Neuron (in vitro differentiated cells): ENCODE measurements at regions not wholly inside any gene's neighbourhood (a gene's known extent, or its start where the extent isn't known, plus 50 kb on each side); places are given as distances from the start of the nearest gene placed in this dataset.

ENCODE experiments used
- H2AFZ ChIP-seq: one replicate; pipeline ENCODE4 v1.6.1; 2013; ENCODE audit warnings: low read depth, mild to moderate bottlenecking, inconsistent platforms, low read length, moderate library complexity
- H3K27me3 ChIP-seq: one replicate; pipeline ENCODE4 v1.6.1; 2013; ENCODE audit warnings: low read length; ENCODE audit not compliant: insufficient read depth
- H3K36me3 ChIP-seq: one replicate; pipeline ENCODE4 v1.6.1; 2013; ENCODE audit warnings: low read length; ENCODE audit not compliant: insufficient read depth
- H3K4me1 ChIP-seq: one replicate; pipeline ENCODE4 v1.6.1; 2013; ENCODE audit warnings: low read length; ENCODE audit not compliant: insufficient read depth
- H3K4me3 ChIP-seq: 2 replicates; pipeline ENCODE4 v1.5.1; 2013; ENCODE audit warnings: mild to moderate bottlenecking, low read length, moderate library complexity
- H3K9me3 ChIP-seq: one replicate; pipeline ENCODE4 v1.6.1; 2013; ENCODE audit warnings: low read length

DNA sequence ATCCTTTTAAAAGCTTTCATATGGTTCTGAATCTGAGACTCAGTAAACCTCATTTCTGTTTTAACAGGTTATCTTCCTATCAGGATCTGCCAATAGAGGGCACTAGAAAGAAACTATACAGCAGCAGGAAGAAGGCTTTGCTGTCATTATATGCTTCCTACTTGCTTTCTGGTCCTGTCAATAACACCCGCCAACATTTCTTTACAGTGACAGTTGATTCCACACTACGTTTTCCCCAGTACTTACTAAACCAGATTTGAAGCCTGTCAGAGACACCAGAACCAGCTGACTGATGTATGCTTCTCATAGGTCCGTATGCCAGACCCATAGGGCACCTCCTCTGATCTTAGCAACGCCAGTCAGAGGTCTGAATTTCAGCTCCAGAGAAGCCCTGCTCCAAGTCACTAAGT is 341.0 kb upstream of the NEGR1 start:
- no peak overlapping the region for H2AFZ ChIP-seq
- no peaks in the 10 kb centered on the region for H3K4me1 ChIP-seq
- no peaks in the 10 kb centered on the region for H3K36me3 ChIP-seq
- H3K4me3 ChIP-seq, result no peak overlapping the region
- H3K27me3 ChIP-seq, result no peaks in the 10 kb centered on the region
- no peaks in the 10 kb centered on the region for H3K9me3 ChIP-seq

DNA sequence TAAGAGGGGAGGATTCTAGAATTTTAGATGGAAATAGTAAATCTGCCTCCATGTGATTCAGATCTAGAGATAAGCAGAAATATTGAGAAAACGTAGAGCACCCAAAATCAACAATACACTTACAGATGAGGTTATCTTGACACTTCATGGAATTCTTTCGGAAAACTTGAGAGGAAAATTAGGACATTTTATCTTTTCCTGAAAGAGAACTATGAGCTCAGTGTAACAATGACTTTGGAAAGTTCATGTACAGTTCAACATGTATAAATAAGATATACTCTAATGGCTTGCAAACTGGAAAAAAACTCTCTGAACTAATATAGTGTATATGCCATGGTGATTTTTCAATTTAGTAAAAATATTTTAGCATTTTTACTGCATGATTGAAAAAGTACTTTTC is 338.1 kb upstream of the NEGR1 start:
- Histone ChIP-seq H3K36me3 (no peaks in the 10 kb centered on the region), H3K4me3 (no peak overlapping the region), H3K9me3 (no peaks in the 10 kb centered on the region), H2AFZ (no peak overlapping the region), H3K4me1 (no peaks in the 10 kb centered on the region), H3K27me3 (no peaks in the 10 kb centered on the region)

DNA sequence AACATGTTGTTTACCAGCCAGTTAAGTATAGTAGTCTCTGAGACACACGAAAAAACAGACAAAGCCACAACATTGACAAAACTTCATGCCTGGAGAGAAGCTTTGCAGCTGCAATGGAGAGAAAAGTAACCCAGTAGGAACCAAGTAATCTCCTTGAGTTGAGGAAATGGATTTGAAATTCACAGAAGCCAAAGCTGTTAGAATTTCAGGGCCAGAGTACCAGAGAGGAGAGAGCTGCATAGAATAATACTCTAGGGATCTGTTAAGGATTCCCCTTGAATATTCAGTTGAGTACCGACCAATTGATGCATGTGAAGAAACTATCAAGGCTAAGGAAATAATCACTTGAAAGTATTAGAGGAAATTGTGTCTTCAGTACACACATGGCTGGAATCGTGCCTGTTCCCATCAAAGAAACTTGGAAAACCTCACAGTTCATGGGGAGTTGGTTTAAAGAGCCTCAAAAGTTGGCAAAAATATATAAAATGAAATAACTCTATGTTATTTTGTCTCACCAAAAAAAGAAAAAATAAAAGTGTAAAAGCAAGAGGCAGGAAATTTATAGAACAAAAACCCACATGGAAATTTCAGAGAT is 324.0 kb upstream of the NEGR1 start:
- no peaks in the 10 kb centered on the region for H3K4me1 ChIP-seq
- no peaks in the 10 kb centered on the region for H3K36me3 ChIP-seq
- no peaks in the 10 kb centered on the region for H3K27me3 ChIP-seq
- H2AFZ ChIP-seq, result no peak overlapping the region
- no peaks in the 10 kb centered on the region for H3K9me3 ChIP-seq
- no peak overlapping the region for H3K4me3 ChIP-seq

DNA sequence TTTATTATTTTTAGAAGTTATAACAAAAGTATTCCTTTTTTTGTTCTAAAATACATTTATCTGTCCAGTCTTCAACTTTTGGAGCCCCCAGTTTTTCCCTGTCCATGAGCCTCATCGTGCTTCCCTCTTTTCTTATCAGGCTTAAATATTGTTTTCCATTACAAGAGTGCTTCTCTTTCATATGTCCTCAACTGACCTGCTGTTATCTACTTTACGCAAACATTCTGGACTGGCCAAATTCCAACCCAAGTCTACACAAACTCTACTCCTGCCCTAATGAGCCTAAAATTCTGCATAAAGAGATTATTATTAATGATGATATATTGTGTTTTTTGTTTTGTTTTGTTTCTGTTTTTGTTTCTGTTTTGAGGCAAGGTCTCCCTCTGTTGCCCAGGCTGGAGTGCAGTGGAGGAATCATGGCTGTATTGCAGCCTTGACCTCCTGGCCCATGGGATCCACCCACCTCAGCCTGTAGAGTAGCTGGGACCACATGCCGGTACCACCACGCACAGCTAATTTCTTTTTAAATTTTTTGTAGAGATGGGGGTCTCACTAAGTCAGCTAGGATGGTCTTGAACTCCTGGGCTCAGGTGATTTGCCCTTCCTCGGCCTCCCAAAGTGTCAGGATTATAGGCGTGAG is 318.8 kb upstream of the NEGR1 start:
- H3K9me3 ChIP-seq, result no peaks in the 10 kb centered on the region
- no peaks in the 10 kb centered on the region for H3K4me1 ChIP-seq
- H3K27me3 ChIP-seq, result no peaks in the 10 kb centered on the region
- no peak overlapping the region for H3K4me3 ChIP-seq
- H2AFZ ChIP-seq, result no peak overlapping the region
- no peaks in the 10 kb centered on the region for H3K36me3 ChIP-seq

DNA sequence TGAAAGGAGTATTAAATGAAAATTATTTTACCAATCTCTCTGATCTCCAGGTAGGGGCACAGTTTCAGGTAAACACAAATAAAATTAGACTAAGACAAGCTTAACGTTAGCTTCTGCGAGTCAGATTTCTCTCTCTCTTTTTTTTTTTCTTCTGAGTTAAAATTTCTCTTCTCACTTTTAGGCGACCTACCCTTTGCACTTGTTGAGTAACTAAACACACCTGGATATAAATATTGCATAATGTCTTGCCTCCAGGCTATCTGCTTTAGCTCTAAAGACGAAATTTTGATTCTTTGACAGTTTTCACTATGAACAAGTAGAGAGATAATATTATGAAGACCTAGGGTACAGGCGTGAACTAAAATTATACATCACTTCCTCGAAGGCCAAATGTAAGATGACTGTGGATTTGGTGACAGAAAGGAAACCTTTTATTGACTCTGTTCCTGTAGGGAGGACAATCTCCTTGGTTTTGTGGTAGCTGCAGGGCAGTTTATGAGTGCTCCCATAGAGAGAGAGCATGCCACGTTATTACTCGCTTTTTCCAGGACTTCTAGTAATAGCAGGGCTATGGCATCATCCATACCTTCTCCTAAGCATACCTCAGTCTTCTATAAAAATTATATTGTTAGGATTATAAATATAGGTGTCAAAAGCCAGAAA is 303.8 kb upstream of the NEGR1 start:
- Histone ChIP-seq H3K9me3 (no peaks in the 10 kb centered on the region), H3K36me3 (no peaks in the 10 kb centered on the region), H2AFZ (no peak overlapping the region), H3K27me3 (no peaks in the 10 kb centered on the region), H3K4me3 (no peak overlapping the region), H3K4me1 (no peaks in the 10 kb centered on the region)

DNA sequence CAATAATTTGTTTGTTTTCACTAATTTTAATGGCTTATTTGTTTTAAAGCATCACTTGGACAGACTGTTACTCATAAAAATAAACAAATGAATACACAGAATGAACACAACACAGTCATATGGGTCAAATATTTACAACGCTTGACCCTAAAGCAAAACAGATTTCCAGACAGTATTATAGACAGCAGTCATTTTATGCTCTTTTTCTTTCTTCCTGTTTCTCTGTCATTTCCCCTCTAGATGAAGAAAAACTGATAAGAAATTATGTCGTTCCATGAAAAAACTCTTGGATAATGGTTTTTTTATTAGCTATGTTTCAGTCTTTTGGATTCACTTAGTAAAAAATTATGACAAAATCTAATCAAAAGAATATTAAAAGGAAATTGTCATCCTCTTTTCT is 297.3 kb upstream of the NEGR1 start:
- Histone ChIP-seq H3K4me1 (no peaks in the 10 kb centered on the region), H3K4me3 (no peak overlapping the region), H3K36me3 (no peaks in the 10 kb centered on the region), H2AFZ (no peak overlapping the region), H3K27me3 (no peaks in the 10 kb centered on the region), H3K9me3 (no peaks in the 10 kb centered on the region)

DNA sequence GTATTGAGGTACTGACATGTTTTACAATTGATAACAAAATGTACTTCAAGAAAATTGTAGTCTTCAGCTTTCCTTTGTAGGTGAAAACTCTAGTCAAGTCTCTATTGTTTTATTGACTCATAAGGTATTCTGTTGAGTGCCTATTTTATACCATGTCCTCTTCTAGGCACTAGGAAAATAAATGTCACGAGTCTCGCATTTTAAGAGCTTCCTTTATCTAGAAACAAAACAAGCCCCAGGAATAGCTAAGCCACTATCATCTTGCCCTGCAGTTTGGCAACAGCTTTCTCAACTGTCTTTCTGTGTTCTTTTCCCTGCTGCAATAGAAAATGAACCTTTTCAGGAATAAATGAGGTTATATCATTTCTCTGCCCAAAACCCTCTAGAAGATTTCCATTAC is 288.5 kb upstream of the NEGR1 start:
- H3K36me3 ChIP-seq, result no peaks in the 10 kb centered on the region
- peaks cover 5% of the 10 kb centered on the region for H3K4me1 ChIP-seq
- H2AFZ ChIP-seq, result peak overlapping the region; percentile 61
- H3K4me3 ChIP-seq, result no peak overlapping the region
- H3K9me3 ChIP-seq, result no peaks in the 10 kb centered on the region
- H3K27me3 ChIP-seq, result no peaks in the 10 kb centered on the region

DNA sequence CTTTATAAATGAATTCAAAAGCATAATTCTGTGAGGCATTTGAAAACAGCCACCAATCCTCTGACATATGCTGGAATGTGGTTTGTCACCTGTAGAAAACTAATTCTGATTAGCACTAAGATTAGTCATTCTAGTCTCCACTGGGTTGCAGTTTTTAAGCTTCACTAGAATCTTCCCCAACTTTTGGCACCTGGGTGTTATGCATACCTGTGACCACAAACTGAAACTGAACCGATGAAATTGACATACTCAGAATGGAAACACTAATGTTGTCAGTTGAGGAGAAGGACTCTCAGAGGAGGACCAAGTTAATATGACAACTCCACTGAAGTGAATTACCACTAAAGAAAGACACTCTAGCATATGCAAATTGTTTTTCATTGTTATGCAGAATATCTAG is 285.8 kb upstream of the NEGR1 start:
- Histone ChIP-seq H3K9me3 (no peaks in the 10 kb centered on the region), H3K36me3 (no peaks in the 10 kb centered on the region), H3K4me1 (peaks cover 5% of the 10 kb centered on the region), H2AFZ (no peak overlapping the region), H3K4me3 (no peak overlapping the region), H3K27me3 (no peaks in the 10 kb centered on the region)

DNA sequence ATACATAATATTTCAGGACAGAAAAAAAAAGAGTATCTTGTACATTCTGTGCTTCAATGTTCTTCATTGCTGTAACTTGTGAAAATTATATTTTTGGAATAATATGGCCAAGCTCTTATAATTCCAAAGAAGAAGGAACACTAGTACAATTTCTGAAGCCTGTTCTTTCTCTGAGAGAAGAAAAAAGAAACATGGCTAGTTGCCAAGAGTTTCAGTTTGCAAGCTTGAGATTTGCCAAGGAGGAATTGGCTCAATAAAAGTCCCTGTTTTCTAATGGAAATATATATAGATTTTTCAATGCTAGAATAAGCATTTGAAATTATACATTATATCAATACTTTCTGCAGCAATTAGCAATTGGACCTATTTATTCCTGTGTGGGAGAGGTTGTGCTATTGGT is 285.2 kb upstream of the NEGR1 start:
- H3K36me3 ChIP-seq, result no peaks in the 10 kb centered on the region
- H3K9me3 ChIP-seq, result no peaks in the 10 kb centered on the region
- no peaks in the 10 kb centered on the region for H3K27me3 ChIP-seq
- H3K4me3 ChIP-seq, result no peak overlapping the region
- H3K4me1 ChIP-seq, result peaks cover 5% of the 10 kb centered on the region
- no peak overlapping the region for H2AFZ ChIP-seq

DNA sequence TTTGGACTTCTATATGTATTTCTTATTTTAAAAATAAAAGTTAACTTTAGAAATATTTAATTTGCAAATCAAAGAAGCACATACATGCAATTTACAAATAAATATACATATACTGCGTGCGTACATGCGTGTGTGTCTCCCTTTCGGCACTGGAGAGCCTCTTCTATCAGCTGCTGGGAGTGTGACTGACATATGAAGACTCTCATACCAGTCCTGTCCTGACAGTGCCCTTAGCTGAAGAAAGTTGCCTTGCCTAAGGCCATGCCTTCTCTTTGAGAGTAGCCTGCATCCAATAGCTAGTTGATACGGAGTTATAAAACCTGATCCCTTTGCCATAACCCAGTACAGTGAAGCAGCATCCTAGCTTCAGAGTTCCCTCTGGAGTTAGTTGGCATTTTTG is 282.4 kb upstream of the NEGR1 start:
- Histone ChIP-seq H3K9me3 (no peaks in the 10 kb centered on the region), H3K36me3 (no peaks in the 10 kb centered on the region)

DNA sequence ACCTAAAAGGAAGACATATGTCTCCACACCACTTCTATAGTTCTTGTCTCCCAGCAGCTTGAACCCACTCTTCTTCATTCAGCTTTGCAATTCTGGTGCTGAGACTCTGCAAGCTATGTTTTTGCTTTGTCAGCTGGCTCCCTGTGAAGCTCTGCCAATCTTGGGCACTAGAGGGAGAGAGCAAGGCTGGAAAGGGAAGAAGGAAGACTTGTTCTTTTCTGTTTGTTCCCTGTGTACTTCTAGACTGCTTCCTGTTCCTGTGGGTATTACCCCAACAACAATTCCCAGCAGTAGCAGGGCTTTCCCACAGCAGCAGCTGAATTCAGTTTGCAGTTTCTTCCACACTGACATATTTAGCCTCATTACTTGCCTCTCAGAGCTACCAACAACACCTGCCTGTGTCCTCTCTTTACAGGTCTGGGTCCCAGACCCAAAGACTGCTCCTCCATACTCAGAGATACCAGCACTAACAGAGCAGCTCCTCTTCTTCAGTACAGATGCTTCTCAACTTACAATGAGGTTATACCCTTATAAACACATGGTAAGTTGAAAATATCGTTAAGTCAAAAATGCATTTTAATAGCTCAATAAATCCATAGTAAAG is 275.2 kb upstream of the NEGR1 start:
- Histone ChIP-seq H3K9me3 (no peaks in the 10 kb centered on the region), H3K36me3 (no peaks in the 10 kb centered on the region), H2AFZ (peak overlapping the region; percentile 32), H3K27me3 (no peaks in the 10 kb centered on the region), H3K4me3 (no peak overlapping the region), H3K4me1 (no peaks in the 10 kb centered on the region)

More for the DNA sequence above, 282.4 kb upstream of the NEGR1 start:
- Histone ChIP-seq H3K27me3 (no peaks in the 10 kb centered on the region), H3K4me1 (no peaks in the 10 kb centered on the region), H2AFZ (no peak overlapping the region), H3K4me3 (no peak overlapping the region)

DNA sequence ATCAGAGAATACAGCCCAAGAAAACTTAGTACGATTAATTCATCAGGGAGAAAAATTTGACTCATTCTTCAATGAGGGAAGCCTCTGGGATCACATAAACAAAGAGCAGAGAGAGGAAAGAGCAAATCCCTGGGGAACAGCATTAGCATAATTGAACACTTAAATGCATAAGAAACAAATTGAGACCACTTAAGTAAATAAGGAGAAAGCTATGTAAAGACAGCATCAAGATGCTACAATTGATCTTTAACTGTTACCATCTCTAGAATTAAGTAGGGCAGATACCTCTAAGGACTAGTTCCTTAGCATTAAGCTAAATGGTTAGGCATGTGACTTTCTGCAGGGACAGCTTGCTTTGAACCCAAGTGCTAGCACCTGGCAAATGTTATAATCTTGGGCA is 265.1 kb upstream of the NEGR1 start:
- no peaks in the 10 kb centered on the region for H3K4me1 ChIP-seq
- no peaks in the 10 kb centered on the region for H3K9me3 ChIP-seq
- H3K4me3 ChIP-seq, result no peak overlapping the region

DNA sequence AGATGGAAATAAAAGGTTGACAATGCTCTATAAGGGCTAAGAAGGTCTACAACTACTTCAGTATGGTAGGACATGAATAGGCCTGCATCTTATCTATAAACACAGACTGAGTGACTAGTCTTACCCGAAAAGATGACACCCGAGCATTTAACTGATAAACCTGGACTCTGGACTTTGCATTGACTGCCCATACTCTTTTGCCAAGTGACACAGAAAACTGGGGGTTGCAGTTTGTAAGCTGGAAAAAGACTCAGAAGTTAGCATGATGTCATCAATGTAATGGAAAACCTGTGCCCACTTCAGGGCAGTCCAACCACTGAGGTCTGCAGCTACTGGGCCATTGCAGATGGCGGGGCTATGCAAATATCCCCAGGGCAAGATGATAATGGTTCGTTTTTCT is 258.3 kb upstream of the NEGR1 start:
- H3K36me3 ChIP-seq, result no peaks in the 10 kb centered on the region
- no peaks in the 10 kb centered on the region for H3K9me3 ChIP-seq
- no peak overlapping the region for H2AFZ ChIP-seq
- H3K4me3 ChIP-seq, result no peak overlapping the region
- no peaks in the 10 kb centered on the region for H3K4me1 ChIP-seq
- H3K27me3 ChIP-seq, result no peaks in the 10 kb centered on the region

More for the DNA sequence above, 265.1 kb upstream of the NEGR1 start:
- Histone ChIP-seq H2AFZ (no peak overlapping the region), H3K27me3 (no peaks in the 10 kb centered on the region), H3K36me3 (no peaks in the 10 kb centered on the region)
